GM10248 (cell line): ENCODE measurements at regions not wholly inside any gene's neighbourhood (a gene's known extent, or its start where the extent isn't known, plus 50 kb on each side); places are given as distances from the start of the nearest gene placed in this dataset.
"Not testable (repeated sequence)": the region's sequence is repeated elsewhere in the genome, so short reads cannot be mapped to it uniquely, and the experiment has no call there.

Experiments
- CTCF ChIA-PET: fragments of 300-600 bp; sonication (Branson Sonifier 250); formaldehyde crosslinking; extraction: SDS; loops from one replicate; lab custom pipeline; 2021; ENCODE audit warnings: antibody characterized with exemption; lab: Yijun Ruan, JAX
- POLR2A ChIA-PET: fragments of 350-650 bp; sonication (Branson Sonifier 250); formaldehyde crosslinking; extraction: SDS; loops from one replicate; lab custom pipeline; 2020; ENCODE audit warnings: antibody characterized with exemption; lab: Yijun Ruan, JAX
- DNase-seq: peaks from one replicate; pipeline ENCODE4 v3.0.0; 2012; ENCODE audit errors: extremely low spot score
- CTCF ChIP-seq: IDR thresholded peaks from 2 replicates; pipeline ENCODE4 v1.5.1; 2012; ENCODE audit warnings: mild to moderate bottlenecking, low read depth; ENCODE audit errors: extremely low read depth, missing control alignments, control extremely low read depth

GRCh38 chr2:222000326-222000725, 298.5 kb downstream of the PAX3 start:
- POLR2A ChIA-PET: no interaction called here
- no peak for DNase-seq
- CTCF ChIA-PET: interaction anchor here (0.8 kb wide), 1 partner anchor 25 kb away, joined by 3 read pairs; no protein-coding TSS in a partner anchor
- no peak for TF ChIP-seq CTCF

- TF ChIP-seq CTCF: no peak
- CTCF ChIA-PET: no interaction called here
- no peak for DNase-seq
- POLR2A ChIA-PET: no interaction called here
Measured at GRCh38 chr2:221999717-222000116, 299.1 kb downstream of the PAX3 start.

- ChIA-PET CTCF (no interaction called here), POLR2A (no interaction called here)
- no peak for DNase-seq
- no peak for TF ChIP-seq CTCF
Measured at GRCh38 chr2:221999166-221999565, 299.6 kb downstream of the PAX3 start.

GRCh38 chr2:221997683-221998082, 301.1 kb downstream of the PAX3 start:
- TF ChIP-seq CTCF: no peak
- ChIA-PET CTCF (interaction anchor here (1.1 to 1.9 kb wide), 2 partner anchors 27 to 253 kb away, joined by 3 to 10 read pairs; no protein-coding TSS in a partner anchor), POLR2A (no interaction called here)
- DNase-seq: no peak

- no peak for DNase-seq
- ChIA-PET CTCF (interaction anchor here (1.5 to 1.9 kb wide), 3 partner anchors 10 to 28 kb away, joined by 4 to 10 read pairs (median 4); no protein-coding TSS in a partner anchor), POLR2A (no interaction called here)
- no peak for TF ChIP-seq CTCF
Measured at GRCh38 chr2:221997100-221997499, 301.7 kb downstream of the PAX3 start.

GRCh38 chr2:221994926-221995325, 303.9 kb downstream of the PAX3 start:
- CTCF ChIA-PET: no interaction called here
- no peak for TF ChIP-seq CTCF
- no peak for DNase-seq
- POLR2A ChIA-PET: no interaction called here

GRCh38 chr2:221984376-221984775, 314.4 kb downstream of the PAX3 start:
- CTCF ChIA-PET, POLR2A ChIA-PET, DNase-seq: not testable (repeated sequence)
